HG02571 (cell line): ENCODE measurements at regions not wholly inside any gene's neighbourhood (a gene's known extent, or its start where the extent isn't known, plus 50 kb on each side); places are given as distances from the start of the nearest gene placed in this dataset.

ENCODE experiments used
- ATAC-seq: cut with Tn5 transposase; IDR thresholded peaks from one replicate; pipeline ENCODE4 v1.9.1; 2021; ENCODE audit warnings: mild to moderate bottlenecking, moderate library complexity; ENCODE audit not compliant: unreplicated experiment

GRCh38 chr2:6054161-6054671, 362.0 kb downstream of the SOX11 start:
- no peak for ATAC-seq

- no peak for ATAC-seq
These were observed 368.9 kb downstream of the SOX11 start for GRCh38 chr2:6060992-6061663.

GRCh38 chr2:6064757-6065156, 372.6 kb downstream of the SOX11 start:
- no peak for ATAC-seq

- no peak for ATAC-seq
These were observed 373.5 kb downstream of the SOX11 start for GRCh38 chr2:6065703-6066102.

GRCh38 chr2:6067089-6067488, 374.9 kb downstream of the SOX11 start:
- no peak for ATAC-seq

- no peak for ATAC-seq
These were observed 375.6 kb downstream of the SOX11 start for GRCh38 chr2:6067806-6068205.

GRCh38 chr2:6068429-6068828, 376.2 kb downstream of the SOX11 start:
- no peak for ATAC-seq

- ATAC-seq, result no peak
These were observed 377.2 kb downstream of the SOX11 start for GRCh38 chr2:6069381-6069780.

GRCh38 chr2:6071519-6071918, 379.3 kb downstream of the SOX11 start:
- no peak for ATAC-seq

GRCh38 chr2:6072276-6072675, 380.1 kb downstream of the SOX11 start:
- no peak for ATAC-seq

GRCh38 chr2:6072768-6073167, 380.6 kb downstream of the SOX11 start:
- ATAC-seq, result no peak

GRCh38 chr2:6073191-6074088, 381.3 kb downstream of the SOX11 start:
- ATAC-seq, result no peak

- ATAC-seq, result no peak
These were observed 382.0 kb downstream of the SOX11 start for GRCh38 chr2:6074089-6074643.

GRCh38 chr2:6077585-6077984, 385.4 kb downstream of the SOX11 start:
- ATAC-seq, result no peak

- no peak for ATAC-seq
These were observed 386.2 kb downstream of the SOX11 start for GRCh38 chr2:6078414-6078813.

GRCh38 chr2:6079405-6079804, 387.2 kb downstream of the SOX11 start:
- ATAC-seq, result no peak

- no peak for ATAC-seq
These were observed 389.0 kb downstream of the SOX11 start for GRCh38 chr2:6080932-6081753.

- ATAC-seq, result no peak
These were observed 389.9 kb downstream of the SOX11 start for GRCh38 chr2:6081955-6082624.

GRCh38 chr2:6082625-6083018, 390.4 kb downstream of the SOX11 start:
- no peak for ATAC-seq

- ATAC-seq, result no peak
These were observed 391.0 kb downstream of the SOX11 start for GRCh38 chr2:6083136-6083535.
